ENCODE measurements at regions not wholly inside any gene's neighbourhood (a gene's known extent, or its start where the extent isn't known, plus 50 kb on each side); places are given as distances from the start of the nearest gene placed in this dataset.

DNA sequence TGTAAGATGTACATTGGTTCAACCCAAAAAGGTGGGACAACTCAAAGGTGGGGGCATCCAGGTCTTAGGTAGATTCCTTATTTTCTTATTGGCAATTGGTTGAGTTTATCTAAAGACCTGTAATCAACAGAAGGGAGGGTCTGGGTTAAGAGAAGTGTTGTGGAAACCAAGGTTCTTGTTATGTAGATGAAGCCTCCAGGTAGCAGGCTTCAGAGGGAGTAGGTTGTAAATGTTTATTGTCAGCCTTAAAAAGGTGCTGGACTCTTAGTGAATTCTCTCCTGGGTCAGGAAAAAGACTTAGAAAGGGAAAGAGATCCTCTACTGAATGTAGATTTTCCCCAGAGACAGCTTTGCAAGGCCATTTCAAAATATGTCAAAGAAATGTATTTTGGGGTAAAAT lies 125.3 kb upstream of the NDUFV2 start:
- TF ChIP-seq, protein P1, sequence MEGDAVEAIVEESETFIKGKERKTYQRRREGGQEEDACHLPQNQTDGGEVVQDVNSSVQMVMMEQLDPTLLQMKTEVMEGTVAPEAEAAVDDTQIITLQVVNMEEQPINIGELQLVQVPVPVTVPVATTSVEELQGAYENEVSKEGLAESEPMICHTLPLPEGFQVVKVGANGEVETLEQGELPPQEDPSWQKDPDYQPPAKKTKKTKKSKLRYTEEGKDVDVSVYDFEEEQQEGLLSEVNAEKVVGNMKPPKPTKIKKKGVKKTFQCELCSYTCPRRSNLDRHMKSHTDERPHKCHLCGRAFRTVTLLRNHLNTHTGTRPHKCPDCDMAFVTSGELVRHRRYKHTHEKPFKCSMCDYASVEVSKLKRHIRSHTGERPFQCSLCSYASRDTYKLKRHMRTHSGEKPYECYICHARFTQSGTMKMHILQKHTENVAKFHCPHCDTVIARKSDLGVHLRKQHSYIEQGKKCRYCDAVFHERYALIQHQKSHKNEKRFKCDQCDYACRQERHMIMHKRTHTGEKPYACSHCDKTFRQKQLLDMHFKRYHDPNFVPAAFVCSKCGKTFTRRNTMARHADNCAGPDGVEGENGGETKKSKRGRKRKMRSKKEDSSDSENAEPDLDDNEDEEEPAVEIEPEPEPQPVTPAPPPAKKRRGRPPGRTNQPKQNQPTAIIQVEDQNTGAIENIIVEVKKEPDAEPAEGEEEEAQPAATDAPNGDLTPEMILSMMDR (IDR thresholded peaks at IDR 0.05) = no peak
- no peak for TF ChIP-seq EZH2 (IDR thresholded peaks at IDR 0.05; ENCODE audit: borderline replicate concordance, insufficient read depth, low read depth, low read length, poor library complexity, severe bottlenecking)
